Common myeloid progenitor, CD34-positive (primary cell): ENCODE measurements at regions not wholly inside any gene's neighbourhood (a gene's known extent, or its start where the extent isn't known, plus 50 kb on each side); places are given as distances from the start of the nearest gene placed in this dataset.
"Not testable (repeated sequence)": the region's sequence is repeated elsewhere in the genome, so short reads cannot be mapped to it uniquely, and the experiment has no call there.

Experiments
- CTCF ChIA-PET: fragments of 350-600 bp; sonication (Branson Sonifier 250); formaldehyde crosslinking; loops from one replicate; lab custom pipeline; 2021; ENCODE audit warnings: antibody characterized with exemption; lab: Charles Lee
- POLR2A ChIA-PET: fragments of 350-600 bp; sonication (Branson Sonifier 250); formaldehyde crosslinking; loops from one replicate; lab custom pipeline; 2021; ENCODE audit warnings: antibody characterized with exemption; lab: Charles Lee
- DNase-seq, 3 donors: peaks; one replicate each; pipeline versions ENCODE4 v3.0.0 to v3.0.0-alpha.2; 2013
- H3K27ac ChIP-seq, 2 experiments: 1 replicate in 1 of 2; 2 replicates in 1 of 2; pipeline ENCODE4 v1.7.0; 2013; ENCODE audit warnings: inconsistent platforms in 2 of 2, low read length in 2 of 2, mild to moderate bottlenecking in 2 of 2, low read depth in 1 of 2, moderate library complexity in 1 of 2; ENCODE audit not compliant: severe bottlenecking in 2 of 2, insufficient read depth in 1 of 2, poor library complexity in 1 of 2
- H3K27me3 ChIP-seq, 5 experiments: replicated peaks in 2 of 5; 1 replicate in 3 of 5; 2 replicates in 2 of 5; pipeline versions ENCODE4 v1.6.1 to v1.7.0; 2013; ENCODE audit warnings: low read length in 4 of 5, mild to moderate bottlenecking in 2 of 5, moderate library complexity in 2 of 5, inconsistent platforms in 1 of 5; ENCODE audit not compliant: insufficient read depth in 5 of 5, control insufficient read depth in 4 of 5
- H3K36me3 ChIP-seq, 4 experiments: 1 replicate in 2 of 4; 2 replicates in 2 of 4; pipeline versions ENCODE4 v1.6.1 to v1.7.0; 2013; ENCODE audit warnings: low read length in 3 of 4, control low read depth in 1 of 4, mild to moderate bottlenecking in 1 of 4; ENCODE audit not compliant: control insufficient read depth in 4 of 4, insufficient read depth in 4 of 4
- H3K4me1 ChIP-seq, 4 experiments: 1 replicate in 3 of 4; 2 replicates in 1 of 4; pipeline versions ENCODE4 v1.6.1 to v1.7.1; 2013; ENCODE audit warnings: low read length in 3 of 4, mild to moderate bottlenecking in 3 of 4, control low read depth in 1 of 4, inconsistent platforms in 1 of 4, moderate library complexity in 1 of 4; ENCODE audit not compliant: control insufficient read depth in 4 of 4, insufficient read depth in 4 of 4; ENCODE audit errors: control extremely low read depth in 1 of 4
- H3K4me3 ChIP-seq, 7 experiments: 1 replicate in 4 of 7; 2 replicates in 3 of 7; pipeline versions ENCODE4 v1.5.1 to v1.7.0; 2013; ENCODE audit warnings: mild to moderate bottlenecking in 7 of 7, low read length in 6 of 7, moderate library complexity in 6 of 7, inconsistent platforms in 2 of 7, low read depth in 2 of 7, control low read depth in 1 of 7; ENCODE audit not compliant: insufficient read depth in 4 of 7, control insufficient read depth in 1 of 7; ENCODE audit errors: extremely low read depth in 1 of 7
- H3K9me3 ChIP-seq, 5 experiments: 1 replicate in 4 of 5; 2 replicates in 1 of 5; pipeline versions ENCODE4 v1.6.1 to v1.7.1; 2013; ENCODE audit warnings: low read length in 4 of 5, mild to moderate bottlenecking in 2 of 5, inconsistent platforms in 1 of 5, low read depth in 1 of 5, moderate library complexity in 1 of 5; ENCODE audit not compliant: control insufficient read depth in 4 of 5, insufficient read depth in 2 of 5; ENCODE audit errors: control extremely low read depth in 1 of 5
- WGBS: methylation state at CpG from one replicate; pipeline ENCODE4 v1.1.5; 2013; ENCODE audit not compliant: insufficient coverage; 5-methylcytosine and 5-hydroxymethylcytosine counted together

- Histone ChIP-seq H3K27ac (no peak overlapping the region), H3K36me3 (no peaks in the 10 kb centered on the region), H3K9me3 (peaks cover 0 to 6% (median 2%) of the 10 kb centered on the region in 5 experiments), H3K4me1 (no peaks in the 10 kb centered on the region), H3K4me3 (no peak overlapping the region), H3K27me3 (peaks cover 0 to 1% (median 0%) of the 10 kb centered on the region in 5 experiments)
- ChIA-PET CTCF (no interaction called here), POLR2A (no interaction called here)
- WGBS, result 79% methylated on average over 3 of the region's 3 CpGs
- DNase-seq, result no peak
Observed at GRCh38 chr9:120310035-120310434, 269.9 kb downstream of the CDK5RAP2 start.

GRCh38 chr9:120308495-120308894 lies 271.5 kb downstream of the CDK5RAP2 start:
- H3K27me3 ChIP-seq, result peaks cover 0 to 1% (median 0%) of the 10 kb centered on the region in 5 experiments
- H3K36me3 ChIP-seq, result no peaks in the 10 kb centered on the region
- ChIA-PET CTCF (no interaction called here), POLR2A (no interaction called here)
- H3K27ac ChIP-seq, result no peak overlapping the region
- no peak for DNase-seq
- H3K9me3 ChIP-seq, result peaks cover 0 to 2% (median 0%) of the 10 kb centered on the region in 5 experiments
- WGBS, result 37% methylated on average over 3 of the region's 3 CpGs
- H3K4me3 ChIP-seq, result no peak overlapping the region
- no peaks in the 10 kb centered on the region for H3K4me1 ChIP-seq

- CTCF ChIA-PET, result no interaction called here
- Histone ChIP-seq H3K4me3 (no peak overlapping the region), H3K4me1 (no peaks in the 10 kb centered on the region), H3K36me3 (no peaks in the 10 kb centered on the region), H3K27ac (no peak overlapping the region), H3K27me3 (peaks cover 0 to 1% (median 0%) of the 10 kb centered on the region in 5 experiments), H3K9me3 (peaks cover 0 to 2% (median 0%) of the 10 kb centered on the region in 5 experiments)
- no peak for DNase-seq
- 90% methylated on average over 2 of the region's 2 CpGs for WGBS
- POLR2A ChIA-PET, result no interaction called here
Observed at GRCh38 chr9:120307599-120307998, 272.4 kb downstream of the CDK5RAP2 start.

- POLR2A ChIA-PET, result no interaction called here
- H3K27ac ChIP-seq, result no peak overlapping the region
- WGBS, result 87% methylated on average over 3 of the region's 3 CpGs
- CTCF ChIA-PET, result no interaction called here
- peaks cover 0 to 1% (median 0%) of the 10 kb centered on the region in 5 experiments for H3K27me3 ChIP-seq
- H3K4me1 ChIP-seq, result no peaks in the 10 kb centered on the region
- no peak overlapping the region for H3K4me3 ChIP-seq
- peaks cover 0 to 2% (median 0%) of the 10 kb centered on the region in 5 experiments for H3K9me3 ChIP-seq
- DNase-seq, result no peak
- H3K36me3 ChIP-seq, result no peaks in the 10 kb centered on the region
Observed at GRCh38 chr9:120306561-120306960, 273.4 kb downstream of the CDK5RAP2 start.

- POLR2A ChIA-PET, result no interaction called here
- Histone ChIP-seq H3K27ac (no peak overlapping the region), H3K4me1 (no peaks in the 10 kb centered on the region), H3K27me3 (peaks cover 0 to 1% (median 0%) of the 10 kb centered on the region in 5 experiments), H3K36me3 (no peaks in the 10 kb centered on the region), H3K4me3 (no peak overlapping the region), H3K9me3 (peaks cover 0 to 2% (median 0%) of the 10 kb centered on the region in 5 experiments)
- no peak for DNase-seq
- CTCF ChIA-PET, result no interaction called here
- 89% methylated on average over 3 of the region's 3 CpGs for WGBS
Observed at GRCh38 chr9:120306088-120306487, 273.9 kb downstream of the CDK5RAP2 start.

GRCh38 chr9:120304896-120305295 lies 275.1 kb downstream of the CDK5RAP2 start:
- H3K27me3 ChIP-seq, H3K4me1 ChIP-seq, H3K9me3 ChIP-seq, DNase-seq, CTCF ChIA-PET, H3K36me3 ChIP-seq, POLR2A ChIA-PET, H3K4me3 ChIP-seq, H3K27ac ChIP-seq: not testable (repeated sequence)
- WGBS, result 95% methylated on average over 7 of the region's 28 CpGs

- no peak overlapping the region for H3K4me3 ChIP-seq
- H3K27me3 ChIP-seq, result peaks cover 0 to 1% (median 0%) of the 10 kb centered on the region in 5 experiments
- no peak for DNase-seq
- WGBS, result 96% methylated on average over 4 of the region's 4 CpGs
- no peaks in the 10 kb centered on the region for H3K4me1 ChIP-seq
- CTCF ChIA-PET, result no interaction called here
- no peak overlapping the region for H3K27ac ChIP-seq
- POLR2A ChIA-PET, result interaction anchor here (0.6 kb wide), 1 partner anchor 1667 kb away, joined by 3 read pairs; no protein-coding TSS in a partner anchor
- H3K36me3 ChIP-seq, result no peaks in the 10 kb centered on the region
- peaks cover 0 to 2% (median 0%) of the 10 kb centered on the region in 5 experiments for H3K9me3 ChIP-seq
Observed at GRCh38 chr9:120303519-120303918, 276.4 kb downstream of the CDK5RAP2 start.
